Coronary artery (tissue), 2 donors: ENCODE measurements at regions not wholly inside any gene's neighbourhood (a gene's known extent, or its start where the extent isn't known, plus 50 kb on each side); places are given as distances from the start of the nearest gene placed in this dataset.

ENCODE experiments used
- DNase-seq: peaks from one replicate; pipeline ENCODE4 v3.0.0-alpha.2; 2017; ENCODE audit warnings: low spot score
- H3K27ac ChIP-seq, 2 donors: fragments of 200-600 bp; sonication (generic); one replicate each; pipeline ENCODE4 v1.5.1; 2016 to 2019
- H3K4me3 ChIP-seq: fragments of 200-600 bp; sonication (generic); 2 replicates; pipeline ENCODE4 v1.5.1; 2016; ENCODE audit warnings: mild to moderate bottlenecking, moderate library complexity
- TF ChIP-seq, protein P1 (sequence below): fragments of 200-600 bp; sonication (generic); IDR thresholded peaks from one replicate; pipeline ENCODE4 v1.5.1; 2019; ENCODE audit warnings: antibody characterized with exemption

DNA sequence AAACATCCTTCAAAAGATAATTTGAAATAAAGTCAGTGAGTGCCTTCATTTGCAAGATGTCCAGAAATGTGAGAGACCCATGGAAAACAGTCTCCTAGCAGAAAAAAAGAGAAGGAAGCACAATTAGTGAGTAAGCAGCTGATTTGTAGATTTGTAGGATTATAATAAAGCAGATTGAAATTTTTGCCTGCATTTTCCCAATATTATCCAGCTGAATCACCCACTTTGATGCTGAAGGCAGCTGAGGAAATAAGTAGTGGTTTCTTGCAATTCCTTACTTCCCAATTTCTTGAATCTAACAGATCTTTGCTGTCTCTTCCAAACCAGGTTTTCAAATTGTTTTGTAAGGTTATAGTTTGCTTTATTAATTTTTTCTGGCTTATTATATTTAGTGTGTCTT lies 181.4 kb downstream of the GNAT3 start:
- Histone ChIP-seq H3K4me3 (no peak overlapping the region), H3K27ac (no peak overlapping the region)
- no peak for DNase-seq
- TF ChIP-seq, protein P1, sequence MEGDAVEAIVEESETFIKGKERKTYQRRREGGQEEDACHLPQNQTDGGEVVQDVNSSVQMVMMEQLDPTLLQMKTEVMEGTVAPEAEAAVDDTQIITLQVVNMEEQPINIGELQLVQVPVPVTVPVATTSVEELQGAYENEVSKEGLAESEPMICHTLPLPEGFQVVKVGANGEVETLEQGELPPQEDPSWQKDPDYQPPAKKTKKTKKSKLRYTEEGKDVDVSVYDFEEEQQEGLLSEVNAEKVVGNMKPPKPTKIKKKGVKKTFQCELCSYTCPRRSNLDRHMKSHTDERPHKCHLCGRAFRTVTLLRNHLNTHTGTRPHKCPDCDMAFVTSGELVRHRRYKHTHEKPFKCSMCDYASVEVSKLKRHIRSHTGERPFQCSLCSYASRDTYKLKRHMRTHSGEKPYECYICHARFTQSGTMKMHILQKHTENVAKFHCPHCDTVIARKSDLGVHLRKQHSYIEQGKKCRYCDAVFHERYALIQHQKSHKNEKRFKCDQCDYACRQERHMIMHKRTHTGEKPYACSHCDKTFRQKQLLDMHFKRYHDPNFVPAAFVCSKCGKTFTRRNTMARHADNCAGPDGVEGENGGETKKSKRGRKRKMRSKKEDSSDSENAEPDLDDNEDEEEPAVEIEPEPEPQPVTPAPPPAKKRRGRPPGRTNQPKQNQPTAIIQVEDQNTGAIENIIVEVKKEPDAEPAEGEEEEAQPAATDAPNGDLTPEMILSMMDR: no peak

DNA sequence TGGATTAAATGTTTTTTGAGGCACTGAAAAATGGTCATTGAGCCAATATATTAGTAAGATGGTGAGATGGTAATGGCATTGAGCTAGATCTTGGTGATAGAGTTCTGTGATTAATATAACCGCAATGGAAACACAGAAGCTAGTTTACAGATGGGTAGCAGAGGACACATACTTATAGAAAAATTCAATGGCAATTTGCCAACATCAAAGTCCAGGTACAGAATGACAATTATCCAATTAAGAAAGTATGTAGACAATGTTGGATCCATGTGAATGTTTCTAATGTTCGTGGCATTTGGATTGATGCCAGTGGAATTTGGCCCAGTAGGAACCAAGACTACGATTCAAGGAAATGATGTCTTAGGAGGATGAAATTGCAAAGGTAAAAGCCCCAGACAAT lies 187.8 kb downstream of the GNAT3 start:
- no peak for DNase-seq
- H3K27ac ChIP-seq: no peak overlapping the region
- TF ChIP-seq, protein P1: no peak
- H3K4me3 ChIP-seq: no peak overlapping the region

DNA sequence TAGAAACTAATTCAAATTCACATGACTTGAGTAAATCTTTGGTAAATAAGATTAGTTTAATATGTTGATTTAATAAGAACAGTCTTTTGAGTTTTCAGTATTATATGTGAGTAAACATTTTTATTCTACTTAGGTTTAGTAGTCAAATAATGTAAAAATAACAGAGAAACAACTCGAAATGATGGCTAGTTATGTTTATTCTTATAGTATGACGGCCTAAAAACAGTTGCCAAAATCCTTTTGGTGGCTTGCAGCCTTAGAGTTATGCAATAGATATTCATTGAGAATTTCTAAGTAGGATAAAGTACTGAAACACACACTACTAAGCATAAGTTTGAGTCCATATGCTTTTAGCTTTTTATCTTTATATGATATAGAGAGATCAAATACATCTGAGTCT lies 184.8 kb downstream of the GNAI1 start:
- H3K27ac ChIP-seq: no peak overlapping the region
- DNase-seq: no peak
- TF ChIP-seq, protein P1: no peak
- no peak overlapping the region for H3K4me3 ChIP-seq

DNA sequence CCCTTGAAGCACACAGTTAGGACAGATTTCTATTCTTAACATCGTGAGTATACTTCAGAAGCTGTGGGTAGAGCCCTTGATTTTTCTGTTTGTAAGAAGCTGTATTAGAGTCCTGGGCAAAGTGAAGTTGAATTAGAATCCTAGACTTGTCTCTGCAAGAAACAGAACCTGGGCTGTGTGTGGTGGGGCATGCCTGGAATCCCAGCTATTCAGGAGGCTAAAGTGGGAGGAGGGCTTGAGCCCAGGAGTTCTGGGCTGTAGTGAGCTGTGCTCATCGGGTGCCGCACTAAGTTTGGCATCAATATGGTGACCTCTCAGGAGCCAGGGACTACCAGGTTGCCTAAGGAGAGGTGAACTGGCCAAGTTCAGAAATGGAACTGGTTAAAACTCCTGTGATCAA lies 183.4 kb downstream of the GNAI1 start:
- Histone ChIP-seq H3K4me3 (no peak overlapping the region), H3K27ac (no peak overlapping the region)
- no peak for DNase-seq
- TF ChIP-seq, protein P1: no peak

DNA sequence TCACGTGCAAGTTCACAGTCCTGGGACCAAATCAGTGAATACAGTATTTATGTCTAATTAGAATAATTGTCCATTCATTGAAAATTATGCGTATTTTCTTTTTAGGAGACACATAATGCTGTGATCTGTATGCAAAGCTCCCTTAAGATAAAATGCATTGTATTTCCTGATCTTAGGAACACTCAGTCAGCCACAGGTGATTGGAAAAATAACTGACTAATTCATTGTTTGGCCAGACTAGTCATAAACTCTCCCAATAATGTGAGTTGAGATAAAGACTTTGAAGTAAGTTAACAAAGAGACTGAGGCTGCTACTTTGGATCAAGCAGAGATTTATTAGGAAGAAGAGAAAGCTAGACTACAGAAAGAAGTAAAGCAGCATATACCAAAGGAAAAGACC lies 182.2 kb downstream of the GNAI1 start:
- no peak overlapping the region for H3K4me3 ChIP-seq
- no peak for DNase-seq
- TF ChIP-seq, protein P1: no peak
- H3K27ac ChIP-seq: no peak overlapping the region

DNA sequence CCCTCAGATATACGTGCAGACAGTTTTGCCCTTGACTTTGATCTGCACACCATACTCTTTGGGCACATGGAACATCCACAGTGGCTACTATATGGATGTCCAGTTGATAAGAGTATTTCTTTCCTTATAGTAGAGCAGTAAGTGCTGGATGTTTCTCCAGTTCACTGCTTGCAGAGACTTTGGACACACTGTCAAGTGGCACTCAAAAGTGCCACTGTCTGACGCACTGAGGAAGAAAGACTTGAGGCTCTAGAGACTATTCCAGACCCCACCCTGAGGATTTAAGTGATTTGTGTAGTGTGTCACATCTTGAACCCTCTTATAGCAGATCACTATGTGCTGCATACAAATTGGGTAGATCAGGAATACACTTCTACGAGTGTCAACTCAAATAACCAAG lies 179.1 kb downstream of the GNAI1 start:
- DNase-seq: no peak
- Histone ChIP-seq H3K27ac (no peak overlapping the region), H3K4me3 (no peak overlapping the region)
- TF ChIP-seq, protein P1: no peak

DNA sequence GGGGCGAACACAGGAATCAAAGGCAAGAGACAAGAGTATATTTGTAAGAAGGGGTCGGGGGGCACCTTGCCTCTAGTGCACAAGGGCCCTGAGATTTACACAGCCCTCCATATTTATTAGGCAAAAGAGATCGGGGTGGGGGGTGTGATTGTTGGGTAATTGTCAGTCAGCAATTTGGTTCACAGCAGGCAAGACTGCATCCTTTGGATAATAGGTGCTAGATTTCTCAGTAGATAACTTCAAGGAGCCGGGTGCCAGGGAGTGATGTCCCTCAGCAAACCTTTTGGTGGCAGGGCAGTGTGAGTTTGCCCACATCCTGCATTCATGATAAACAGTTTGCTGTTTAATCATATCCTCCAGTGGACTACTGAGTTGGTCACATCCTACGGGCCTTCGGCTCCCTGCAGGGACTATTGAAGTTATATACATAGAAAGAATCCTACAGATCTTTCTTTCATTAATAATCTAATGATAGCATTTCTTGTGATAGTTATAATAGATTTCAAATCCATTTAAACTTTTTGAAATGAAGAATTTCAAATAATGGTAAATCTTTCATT lies 178.5 kb downstream of the GNAI1 start:
- H3K27ac ChIP-seq: no peak overlapping the region
- TF ChIP-seq, protein P1: no peak

More for the DNA sequence above, 178.5 kb downstream of the GNAI1 start:
- no peak overlapping the region for H3K4me3 ChIP-seq
- no peak for DNase-seq
